ENCODE measurements at regions not wholly inside any gene's neighbourhood (a gene's known extent, or its start where the extent isn't known, plus 50 kb on each side); places are given as distances from the start of the nearest gene placed in this dataset.

DNA sequence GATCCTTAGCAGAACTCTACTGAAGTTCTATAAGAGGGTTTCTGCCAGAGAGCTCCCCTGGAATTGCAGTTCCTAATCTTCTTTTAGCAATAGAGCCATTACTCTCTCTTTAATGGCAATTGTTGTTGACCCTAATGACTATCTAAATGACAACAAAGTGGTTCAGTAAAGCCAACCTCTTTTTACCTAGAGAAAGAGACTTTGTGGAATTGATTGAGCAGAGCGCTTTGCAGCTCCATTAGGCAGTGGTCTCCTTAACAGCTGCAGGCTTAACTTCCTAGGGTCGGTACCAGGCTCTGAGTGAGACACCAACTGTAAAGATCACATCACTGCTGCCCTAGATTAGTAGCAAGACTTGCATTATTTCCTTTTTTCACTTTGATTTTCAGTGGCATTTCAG lies 1472.9 kb upstream of the TENM3 start:
- TF ChIP-seq, protein P1, sequence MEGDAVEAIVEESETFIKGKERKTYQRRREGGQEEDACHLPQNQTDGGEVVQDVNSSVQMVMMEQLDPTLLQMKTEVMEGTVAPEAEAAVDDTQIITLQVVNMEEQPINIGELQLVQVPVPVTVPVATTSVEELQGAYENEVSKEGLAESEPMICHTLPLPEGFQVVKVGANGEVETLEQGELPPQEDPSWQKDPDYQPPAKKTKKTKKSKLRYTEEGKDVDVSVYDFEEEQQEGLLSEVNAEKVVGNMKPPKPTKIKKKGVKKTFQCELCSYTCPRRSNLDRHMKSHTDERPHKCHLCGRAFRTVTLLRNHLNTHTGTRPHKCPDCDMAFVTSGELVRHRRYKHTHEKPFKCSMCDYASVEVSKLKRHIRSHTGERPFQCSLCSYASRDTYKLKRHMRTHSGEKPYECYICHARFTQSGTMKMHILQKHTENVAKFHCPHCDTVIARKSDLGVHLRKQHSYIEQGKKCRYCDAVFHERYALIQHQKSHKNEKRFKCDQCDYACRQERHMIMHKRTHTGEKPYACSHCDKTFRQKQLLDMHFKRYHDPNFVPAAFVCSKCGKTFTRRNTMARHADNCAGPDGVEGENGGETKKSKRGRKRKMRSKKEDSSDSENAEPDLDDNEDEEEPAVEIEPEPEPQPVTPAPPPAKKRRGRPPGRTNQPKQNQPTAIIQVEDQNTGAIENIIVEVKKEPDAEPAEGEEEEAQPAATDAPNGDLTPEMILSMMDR (IDR thresholded peaks at IDR 0.05; ENCODE audit: insufficient read depth, low read length): no peak
- TF ChIP-seq, protein P2, sequence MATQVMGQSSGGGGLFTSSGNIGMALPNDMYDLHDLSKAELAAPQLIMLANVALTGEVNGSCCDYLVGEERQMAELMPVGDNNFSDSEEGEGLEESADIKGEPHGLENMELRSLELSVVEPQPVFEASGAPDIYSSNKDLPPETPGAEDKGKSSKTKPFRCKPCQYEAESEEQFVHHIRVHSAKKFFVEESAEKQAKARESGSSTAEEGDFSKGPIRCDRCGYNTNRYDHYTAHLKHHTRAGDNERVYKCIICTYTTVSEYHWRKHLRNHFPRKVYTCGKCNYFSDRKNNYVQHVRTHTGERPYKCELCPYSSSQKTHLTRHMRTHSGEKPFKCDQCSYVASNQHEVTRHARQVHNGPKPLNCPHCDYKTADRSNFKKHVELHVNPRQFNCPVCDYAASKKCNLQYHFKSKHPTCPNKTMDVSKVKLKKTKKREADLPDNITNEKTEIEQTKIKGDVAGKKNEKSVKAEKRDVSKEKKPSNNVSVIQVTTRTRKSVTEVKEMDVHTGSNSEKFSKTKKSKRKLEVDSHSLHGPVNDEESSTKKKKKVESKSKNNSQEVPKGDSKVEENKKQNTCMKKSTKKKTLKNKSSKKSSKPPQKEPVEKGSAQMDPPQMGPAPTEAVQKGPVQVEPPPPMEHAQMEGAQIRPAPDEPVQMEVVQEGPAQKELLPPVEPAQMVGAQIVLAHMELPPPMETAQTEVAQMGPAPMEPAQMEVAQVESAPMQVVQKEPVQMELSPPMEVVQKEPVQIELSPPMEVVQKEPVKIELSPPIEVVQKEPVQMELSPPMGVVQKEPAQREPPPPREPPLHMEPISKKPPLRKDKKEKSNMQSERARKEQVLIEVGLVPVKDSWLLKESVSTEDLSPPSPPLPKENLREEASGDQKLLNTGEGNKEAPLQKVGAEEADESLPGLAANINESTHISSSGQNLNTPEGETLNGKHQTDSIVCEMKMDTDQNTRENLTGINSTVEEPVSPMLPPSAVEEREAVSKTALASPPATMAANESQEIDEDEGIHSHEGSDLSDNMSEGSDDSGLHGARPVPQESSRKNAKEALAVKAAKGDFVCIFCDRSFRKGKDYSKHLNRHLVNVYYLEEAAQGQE (IDR thresholded peaks at IDR 0.05; ENCODE audit: insufficient replicate concordance, low read depth): no peak

All from HL-60 (cell line).